MM.1S (cell line): ENCODE measurements at regions not wholly inside any gene's neighbourhood (a gene's known extent, or its start where the extent isn't known, plus 50 kb on each side); places are given as distances from the start of the nearest gene placed in this dataset.

Experiments
- DNase-seq: peaks from one replicate; pipeline ENCODE4 v3.0.0-alpha.2; 2015
- H2AFZ ChIP-seq: fragments of 300-600 bp; sonication (generic); 2 replicates; pipeline ENCODE4 v1.6.0; 2016; ENCODE audit warnings: antibody characterized with exemption, low read length
- H3F3A ChIP-seq: fragments of 300-600 bp; sonication (generic); 2 replicates; pipeline ENCODE4 v1.6.1; 2016; ENCODE audit warnings: mild to moderate bottlenecking, antibody characterized with exemption, low read length, moderate library complexity, mixed read lengths; ENCODE audit not compliant: insufficient read depth
- H3K27ac ChIP-seq: fragments of 300-600 bp; sonication (generic); 2 replicates; pipeline ENCODE4 v1.5.1; 2016; ENCODE audit warnings: mild to moderate bottlenecking, low read length
- H3K27me3 ChIP-seq: fragments of 300-600 bp; sonication (generic); replicated peaks from 2 replicates; pipeline ENCODE4 v1.6.0; 2016; ENCODE audit warnings: low read length; ENCODE audit not compliant: insufficient read depth
- H3K36me3 ChIP-seq: fragments of 300-600 bp; sonication (generic); replicated peaks from 2 replicates; pipeline ENCODE4 v1.6.1; 2016; ENCODE audit warnings: mild to moderate bottlenecking, low read length, mixed read lengths; ENCODE audit not compliant: insufficient read depth
- H3K4me1 ChIP-seq: fragments of 300-600 bp; sonication (generic); 2 replicates; pipeline ENCODE4 v1.6.1; 2016; ENCODE audit warnings: low read length, mixed read lengths
- H3K4me2 ChIP-seq: fragments of 300-600 bp; sonication (generic); 2 replicates; pipeline ENCODE4 v1.6.0; 2016; ENCODE audit warnings: low read depth, low read length
- H3K4me3 ChIP-seq: fragments of 300-600 bp; sonication (generic); 2 replicates; pipeline ENCODE4 v1.5.1; 2016; ENCODE audit warnings: low read length, mixed read lengths
- H3K79me2 ChIP-seq: fragments of 300-600 bp; sonication (generic); 2 replicates; pipeline ENCODE4 v1.6.1; 2016; ENCODE audit warnings: mixed run types, low read length, mixed read lengths
- H3K9ac ChIP-seq: fragments of 300-600 bp; sonication (generic); 2 replicates; pipeline ENCODE4 v1.6.1; 2016; ENCODE audit warnings: low read length, mixed read lengths
- H3K9me2 ChIP-seq: fragments of 300-600 bp; sonication (generic); replicated peaks from 2 replicates; pipeline ENCODE4 v1.6.1; 2016; ENCODE audit warnings: mild to moderate bottlenecking, low read length, mixed read lengths; ENCODE audit not compliant: insufficient read depth
- H3K9me3 ChIP-seq: fragments of 300-600 bp; sonication (generic); replicated peaks from 2 replicates; pipeline ENCODE4 v1.6.1; 2016; ENCODE audit warnings: mild to moderate bottlenecking, low read length, mixed read lengths; ENCODE audit not compliant: insufficient read depth
- H4K20me1 ChIP-seq: fragments of 300-600 bp; sonication (generic); 2 replicates; pipeline ENCODE4 v1.6.1; 2016; ENCODE audit warnings: mild to moderate bottlenecking, low read length, moderate library complexity, mixed read lengths; ENCODE audit not compliant: insufficient read depth
- EZH2 ChIP-seq: fragments of 300-600 bp; sonication (generic); optimal IDR thresholded peaks from 2 replicates; pipeline ENCODE3; 2017; ENCODE audit warnings: low read depth, mild to moderate bottlenecking, antibody characterized with exemption, low read length, mixed read lengths
- EZH2phosphoT487 ChIP-seq: fragments of 300-600 bp; sonication (generic); IDR thresholded peaks from 2 replicates; pipeline ENCODE4 v1.6.1; 2018; ENCODE audit warnings: antibody characterized with exemption, low read length
- TF ChIP-seq, protein P1 (sequence below): fragments of 300-600 bp; sonication (generic); IDR thresholded peaks from 2 replicates; pipeline ENCODE4 v1.5.1; 2016; ENCODE audit warnings: antibody characterized with exemption, low read length, mixed read lengths

DNA sequence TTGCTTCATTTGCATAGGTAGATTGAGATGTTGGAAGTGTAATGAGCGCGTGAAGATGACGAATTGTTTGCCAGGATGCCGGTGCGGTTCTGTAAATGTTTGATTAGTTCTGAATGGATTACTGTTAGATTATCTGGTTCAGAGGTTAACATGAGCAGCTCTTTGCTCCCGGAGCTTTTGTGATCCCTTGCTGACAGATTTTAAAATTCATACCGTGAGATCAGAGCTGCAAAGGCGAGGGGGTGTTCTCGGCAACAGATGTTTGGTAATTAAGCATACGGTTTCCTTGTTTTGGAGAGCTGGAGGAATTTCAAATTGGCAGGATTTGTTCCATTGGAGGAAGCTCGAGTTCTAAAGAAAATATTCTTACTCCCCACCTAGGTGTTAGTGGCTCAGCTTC, 237.8 kb upstream of the GPR26 start:
- Histone ChIP-seq H3K4me1 (no peaks in the 10 kb centered on the region), H3K27me3 (no peaks in the 10 kb centered on the region), H3K9me2 (no peaks in the 10 kb centered on the region), H3K4me3 (no peak overlapping the region), H3K27ac (no peak overlapping the region), H3K36me3 (no peaks in the 10 kb centered on the region), H3K9ac (no peak overlapping the region), H3K4me2 (no peak overlapping the region), H2AFZ (no peak overlapping the region), H3K79me2 (no peaks in the 10 kb centered on the region), H3K9me3 (no peaks in the 10 kb centered on the region), H4K20me1 (no peaks in the 10 kb centered on the region), H3F3A (no peaks in the 10 kb centered on the region)
- TF ChIP-seq, protein P1, sequence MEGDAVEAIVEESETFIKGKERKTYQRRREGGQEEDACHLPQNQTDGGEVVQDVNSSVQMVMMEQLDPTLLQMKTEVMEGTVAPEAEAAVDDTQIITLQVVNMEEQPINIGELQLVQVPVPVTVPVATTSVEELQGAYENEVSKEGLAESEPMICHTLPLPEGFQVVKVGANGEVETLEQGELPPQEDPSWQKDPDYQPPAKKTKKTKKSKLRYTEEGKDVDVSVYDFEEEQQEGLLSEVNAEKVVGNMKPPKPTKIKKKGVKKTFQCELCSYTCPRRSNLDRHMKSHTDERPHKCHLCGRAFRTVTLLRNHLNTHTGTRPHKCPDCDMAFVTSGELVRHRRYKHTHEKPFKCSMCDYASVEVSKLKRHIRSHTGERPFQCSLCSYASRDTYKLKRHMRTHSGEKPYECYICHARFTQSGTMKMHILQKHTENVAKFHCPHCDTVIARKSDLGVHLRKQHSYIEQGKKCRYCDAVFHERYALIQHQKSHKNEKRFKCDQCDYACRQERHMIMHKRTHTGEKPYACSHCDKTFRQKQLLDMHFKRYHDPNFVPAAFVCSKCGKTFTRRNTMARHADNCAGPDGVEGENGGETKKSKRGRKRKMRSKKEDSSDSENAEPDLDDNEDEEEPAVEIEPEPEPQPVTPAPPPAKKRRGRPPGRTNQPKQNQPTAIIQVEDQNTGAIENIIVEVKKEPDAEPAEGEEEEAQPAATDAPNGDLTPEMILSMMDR, result no peak
- no peak for TF ChIP-seq EZH2
- TF ChIP-seq EZH2phosphoT487, result no peak
- DNase-seq, result no peak

DNA sequence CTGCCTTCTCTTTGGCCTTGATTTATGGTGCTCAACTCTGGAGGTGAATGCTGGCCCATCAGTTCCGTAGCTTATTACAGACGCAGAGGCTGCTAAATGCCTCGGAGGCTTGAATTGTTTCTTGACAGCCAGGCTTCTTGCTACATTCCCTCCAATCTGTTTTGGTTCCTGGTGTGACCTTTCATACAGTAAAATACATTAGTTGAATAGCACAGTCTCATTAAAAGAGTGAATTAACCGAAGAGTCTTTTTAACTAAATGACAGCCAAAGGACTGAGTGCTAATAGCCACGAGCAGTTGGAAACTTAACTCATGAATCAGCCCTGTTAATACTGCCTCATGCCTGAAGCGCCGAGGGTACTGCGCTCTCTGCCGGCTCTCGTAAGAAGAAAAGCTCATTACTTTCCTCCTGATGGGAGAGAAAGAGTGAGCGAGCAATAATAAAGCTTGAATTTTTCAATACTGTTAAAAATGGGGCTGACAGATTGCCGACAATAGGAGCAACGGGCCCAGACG, 236.4 kb upstream of the GPR26 start:
- Histone ChIP-seq H3K27ac (no peak overlapping the region), H3K4me1 (no peaks in the 10 kb centered on the region), H3K4me2 (no peak overlapping the region), H3F3A (no peaks in the 10 kb centered on the region), H3K79me2 (no peaks in the 10 kb centered on the region), H3K36me3 (no peaks in the 10 kb centered on the region), H3K9ac (no peak overlapping the region), H3K9me3 (no peaks in the 10 kb centered on the region), H3K9me2 (no peaks in the 10 kb centered on the region), H4K20me1 (no peaks in the 10 kb centered on the region), H3K4me3 (no peak overlapping the region), H3K27me3 (no peaks in the 10 kb centered on the region), H2AFZ (no peak overlapping the region)
- no peak for DNase-seq
- TF ChIP-seq EZH2phosphoT487 (no peak), EZH2 (no peak)
- TF ChIP-seq, protein P1, result no peak

DNA sequence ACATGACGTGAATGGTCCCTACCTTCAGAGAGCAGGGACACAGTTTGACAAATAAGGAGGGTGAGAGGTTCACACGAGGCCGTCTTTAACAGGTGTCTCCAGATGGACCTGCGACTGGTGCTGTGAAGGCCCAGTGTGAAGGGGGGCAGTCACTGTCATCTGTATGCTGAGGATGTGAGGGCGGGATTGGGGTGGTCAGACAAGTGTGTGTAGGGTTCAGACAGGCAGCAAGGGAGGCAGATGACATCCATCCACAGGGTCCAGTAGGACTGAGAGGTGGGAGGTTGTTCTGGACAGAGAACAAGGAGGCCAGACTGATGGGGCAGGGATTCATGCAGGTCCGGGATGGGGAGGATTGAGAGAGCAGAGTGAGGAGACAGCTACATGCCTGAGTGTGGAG, 232.6 kb upstream of the GPR26 start:
- Histone ChIP-seq H4K20me1 (no peaks in the 10 kb centered on the region), H2AFZ (no peak overlapping the region), H3K4me1 (no peaks in the 10 kb centered on the region), H3K27ac (no peak overlapping the region), H3K27me3 (no peaks in the 10 kb centered on the region), H3K9me2 (no peaks in the 10 kb centered on the region), H3K9me3 (no peaks in the 10 kb centered on the region), H3K4me2 (no peak overlapping the region), H3K79me2 (no peaks in the 10 kb centered on the region), H3K9ac (no peak overlapping the region), H3K36me3 (no peaks in the 10 kb centered on the region), H3F3A (no peaks in the 10 kb centered on the region), H3K4me3 (no peak overlapping the region)
- no peak for DNase-seq
- no peak for TF ChIP-seq EZH2
- TF ChIP-seq, protein P1, result no peak
